H1 (cell line): ENCODE measurements at regions not wholly inside any gene's neighbourhood (a gene's known extent, or its start where the extent isn't known, plus 50 kb on each side); places are given as distances from the start of the nearest gene placed in this dataset.
A peak's percentile ranks its signal among the peaks of the same experiment; 100 is the strongest.

Source experiments
- CTCF ChIA-PET: fragments of 300-600 bp; sonication (Branson Sonifier 250); formaldehyde crosslinking; loops from one replicate; lab custom pipeline; 2021; ENCODE audit not compliant: partially characterized antibody; lab: Charles Lee
- POLR2A ChIA-PET: fragments of 300-600 bp; sonication (Branson Sonifier 250); formaldehyde crosslinking; loops from one replicate; lab custom pipeline; 2021; ENCODE audit warnings: inconsistent platforms; ENCODE audit not compliant: partially characterized antibody; lab: Charles Lee
- DNase-seq, 2 experiments: peaks; one replicate each; pipeline versions ENCODE4 v3.0.0 to v3.0.0-alpha.2; 2010 to 2022; ENCODE audit warnings: low spot score in 2 of 2, low read depth in 1 of 2, mixed read lengths in 1 of 2
- FAIRE-seq: peaks from 2 replicates; lab custom pipeline; 2011; peaks lifted over from hg19 to GRCh38; lab: Jason Lieb, UNC
- H2AFZ ChIP-seq: 2 replicates; pipeline ENCODE4 v1.8.1; 2012; ENCODE audit warnings: low read length, inconsistent platforms
- H2AK5ac ChIP-seq: 2 replicates; pipeline ENCODE4 v1.6.1; 2013; ENCODE audit warnings: low read depth, low read length
- H2BK120ac ChIP-seq: replicated peaks from 2 replicates; pipeline ENCODE3; 2013; ENCODE audit warnings: low read depth, low read length, inconsistent platforms
- H2BK12ac ChIP-seq: 2 replicates; pipeline ENCODE4 v1.6.1; 2013; ENCODE audit warnings: low read depth, low read length
- H2BK15ac ChIP-seq: 2 replicates; pipeline ENCODE4 v1.6.1; 2013; ENCODE audit warnings: low read length
- H2BK20ac ChIP-seq: 2 replicates; pipeline ENCODE4 v1.6.1; 2013; ENCODE audit warnings: low read length
- H2BK5ac ChIP-seq: 2 replicates; pipeline ENCODE4 v1.6.1; 2013; ENCODE audit warnings: low read depth, low read length
- H3K14ac ChIP-seq: 2 replicates; pipeline ENCODE4 v1.6.1; 2013; ENCODE audit warnings: inconsistent platforms; ENCODE audit not compliant: insufficient read length
- H3K18ac ChIP-seq: 2 replicates; pipeline ENCODE4 v1.6.1; 2013; ENCODE audit warnings: low read length; ENCODE audit errors: extremely low read depth
- H3K23ac ChIP-seq: 2 replicates; pipeline ENCODE4 v1.6.1; 2013; ENCODE audit warnings: inconsistent platforms; ENCODE audit not compliant: insufficient read length
- H3K23me2 ChIP-seq: 2 replicates; pipeline ENCODE4 v1.6.1; 2013; ENCODE audit warnings: low read depth, low read length
- H3K27ac ChIP-seq: 2 replicates; pipeline ENCODE4 v1.6.1; 2011; ENCODE audit warnings: low read depth, low read length, inconsistent platforms
- H3K27me3 ChIP-seq, 4 experiments: replicated peaks in 1 of 4; 1 replicate in 1 of 4; 2 replicates in 3 of 4; pipeline versions ENCODE4 v1.6.1 to v1.8.1; 2011 to 2013; ENCODE audit warnings: low read length in 3 of 4, mild to moderate bottlenecking in 3 of 4, inconsistent platforms in 2 of 4, mixed read lengths in 2 of 4, moderate library complexity in 1 of 4; ENCODE audit not compliant: control insufficient read depth in 3 of 4, insufficient read depth in 3 of 4; ENCODE audit errors: extremely low read depth in 1 of 4
- H3K36me3 ChIP-seq, 4 experiments: 2 replicates each; pipeline versions ENCODE4 v1.6.1 to v1.8.1; 2011 to 2013; ENCODE audit warnings: mild to moderate bottlenecking in 4 of 4, low read length in 3 of 4, moderate library complexity in 2 of 4, control low read depth in 1 of 4, inconsistent platforms in 1 of 4; ENCODE audit not compliant: insufficient read depth in 4 of 4, control insufficient read depth in 2 of 4
- H3K4ac ChIP-seq: replicated peaks from 2 replicates; pipeline ENCODE3; 2013; ENCODE audit warnings: low read length, low read depth, mixed read lengths, inconsistent platforms; ENCODE audit not compliant: insufficient read length
- H3K4me1 ChIP-seq, 4 experiments: replicated peaks in 1 of 4; 1 replicate in 1 of 4; 2 replicates in 3 of 4; pipeline versions ENCODE4 v1.6.1 to v1.8.1; 2011 to 2013; ENCODE audit warnings: low read length in 3 of 4, inconsistent platforms in 2 of 4, mixed read lengths in 1 of 4; ENCODE audit not compliant: insufficient read depth in 4 of 4, control insufficient read depth in 3 of 4
- H3K4me2 ChIP-seq, 2 experiments: 2 replicates each; pipeline versions ENCODE4 v1.6.1 to v1.8.1; 2011 to 2013; ENCODE audit warnings: low read depth in 2 of 2, low read length in 2 of 2, control low read depth in 1 of 2, inconsistent platforms in 1 of 2, mild to moderate bottlenecking in 1 of 2; ENCODE audit not compliant: insufficient read depth in 1 of 2
- H3K4me3 ChIP-seq, 4 experiments: fragments of 200-600, 300-600 bp in 1 of 4; sonication (generic), shearing (Covaris generic), sonication (Bioruptor Twin) in 1 of 4; 2 replicates each; pipeline versions ENCODE4 v1.5.1 to v1.8.1; 2011 to 2016; ENCODE audit warnings: low read length in 4 of 4, low read depth in 3 of 4, control low read depth in 2 of 4, inconsistent platforms in 2 of 4, mild to moderate bottlenecking in 2 of 4, mixed read lengths in 1 of 4, moderate library complexity in 1 of 4; ENCODE audit not compliant: insufficient read depth in 2 of 4; ENCODE audit errors: extremely low read depth in 1 of 4
- H3K56ac ChIP-seq: replicated peaks from 2 replicates; pipeline ENCODE3; 2013; ENCODE audit warnings: low read depth, mild to moderate bottlenecking, mixed read lengths, low read length, inconsistent platforms; ENCODE audit not compliant: insufficient read length
- H3K79me1 ChIP-seq: 2 replicates; pipeline ENCODE4 v1.6.1; 2013; ENCODE audit warnings: low read depth, low read length, control low read depth
- H3K79me2 ChIP-seq, 2 experiments: 2 replicates each; pipeline versions ENCODE4 v1.6.1 to v1.8.1; 2012 to 2013; ENCODE audit warnings: low read length in 2 of 2, mild to moderate bottlenecking in 2 of 2, inconsistent platforms in 1 of 2; ENCODE audit not compliant: insufficient read depth in 2 of 2, control insufficient read depth in 1 of 2
- H3K9ac ChIP-seq, 4 experiments: replicated peaks in 1 of 4; 1 replicate in 1 of 4; 2 replicates in 3 of 4; pipeline versions ENCODE4 v1.6.1 to v1.8.1; 2011 to 2013; ENCODE audit warnings: low read depth in 3 of 4, low read length in 3 of 4, control low read depth in 2 of 4, mild to moderate bottlenecking in 2 of 4, moderate library complexity in 2 of 4, inconsistent platforms in 1 of 4; ENCODE audit errors: extremely low read depth in 1 of 4
- H3K9me3 ChIP-seq, 2 experiments: 2 replicates each; pipeline versions ENCODE4 v1.6.1 to v1.8.1; 2012 to 2013; ENCODE audit warnings: mild to moderate bottlenecking in 2 of 2, moderate library complexity in 2 of 2, control low read depth in 1 of 2, inconsistent platforms in 1 of 2, low read depth in 1 of 2, low read length in 1 of 2, mixed read lengths in 1 of 2; ENCODE audit not compliant: insufficient read depth in 2 of 2
- H4K20me1 ChIP-seq, 2 experiments: replicated peaks in 1 of 2; 2 replicates each; pipeline versions ENCODE3 to v1.8.1; 2011 to 2013; ENCODE audit warnings: inconsistent platforms in 2 of 2, low read length in 2 of 2, mild to moderate bottlenecking in 1 of 2; ENCODE audit not compliant: insufficient read depth in 2 of 2, control insufficient read depth in 1 of 2
- H4K5ac ChIP-seq: 2 replicates; pipeline ENCODE4 v1.6.1; 2013; ENCODE audit warnings: low read length, low read depth, mixed read lengths, inconsistent platforms; ENCODE audit not compliant: insufficient read length
- H4K8ac ChIP-seq: 2 replicates; pipeline ENCODE4 v1.8.0; 2013; ENCODE audit warnings: mild to moderate bottlenecking, moderate library complexity, low read length, inconsistent platforms; ENCODE audit not compliant: insufficient read depth; ENCODE audit errors: extremely low read depth
- H4K91ac ChIP-seq: replicated peaks from 2 replicates; pipeline ENCODE3; 2013; ENCODE audit warnings: low read length, mixed read lengths, inconsistent platforms; ENCODE audit not compliant: insufficient read length
- BCL11A ChIP-seq, 2 experiments: IDR thresholded peaks; one replicate each; pipeline ENCODE4 v1.6.1; 2011; ENCODE audit warnings: low read depth in 2 of 2, low read length in 2 of 2, mild to moderate bottlenecking in 2 of 2
- EZH2 ChIP-seq: fragments of 200-600 bp; sonication (generic); IDR thresholded peaks from 2 replicates; pipeline ENCODE4 v1.7.1; 2012; ENCODE audit warnings: low read depth, mild to moderate bottlenecking, moderate library complexity, low read length, inconsistent platforms; ENCODE audit not compliant: severe bottlenecking
- HDAC6 ChIP-seq: IDR thresholded peaks from one replicate; pipeline ENCODE4 v1.7.1; 2012; ENCODE audit warnings: low read depth, mild to moderate bottlenecking, inconsistent platforms, low read length, moderate library complexity
- KDM5A ChIP-seq: fragments of 200-600 bp; IDR thresholded peaks from 2 replicates; pipeline ENCODE4 v1.7.1; 2012; ENCODE audit warnings: mild to moderate bottlenecking, low read length, inconsistent platforms, mixed read lengths
- PHF8 ChIP-seq: fragments of 200-600 bp; sonication (generic); conservative IDR thresholded peaks from 2 replicates; pipeline ENCODE4 v1.7.1; 2012; ENCODE audit warnings: low read depth, mild to moderate bottlenecking, inconsistent platforms, low read length, moderate library complexity
- POU5F1 ChIP-seq: IDR thresholded peaks from 2 replicates; pipeline ENCODE4 v1.6.1; 2011; ENCODE audit warnings: low read depth, mild to moderate bottlenecking, low read length, moderate library complexity
- SIN3A ChIP-seq, 2 experiments: IDR thresholded peaks in 1 of 2; conservative IDR thresholded peaks in 1 of 2; 2 replicates each; pipeline ENCODE4 v1.6.1; 2011 to 2012; ENCODE audit warnings: low read length in 2 of 2, improper control_type of control experiment in 1 of 2, low read depth in 1 of 2, mild to moderate bottlenecking in 1 of 2
- SUZ12 ChIP-seq: fragments of 200-600 bp; sonication (generic); IDR thresholded peaks from 2 replicates; pipeline ENCODE4 v1.6.1; 2012; ENCODE audit warnings: mild to moderate bottlenecking, inconsistent platforms, low read length, moderate library complexity, mixed read lengths
- TBP ChIP-seq: IDR thresholded peaks from 2 replicates; pipeline ENCODE4 v1.6.1; 2011; ENCODE audit warnings: low read depth, low read length, improper control_type of control experiment
- YY1 ChIP-seq: IDR thresholded peaks from 2 replicates; pipeline ENCODE4 v1.6.1; 2011; ENCODE audit warnings: low read depth, mild to moderate bottlenecking, low read length
- WGBS, 2 experiments: shearing (Covaris generic) in 1 of 2; methylation state at CpG; one replicate each; pipeline versions ENCODE4 v1.1.6 to v1.1.7; 2013 to 2015; ENCODE audit warnings: low lambda C conversion rate in 2 of 2, mixed read lengths in 2 of 2, inconsistent platforms in 1 of 2, low coverage in 1 of 2, missing lambda C conversion rate in 1 of 2; ENCODE audit not compliant: insufficient replicate concordance in 2 of 2, insufficient coverage in 1 of 2, insufficient read length in 1 of 2; ENCODE audit errors: extremely low coverage in 1 of 2, missing lambda C conversion rate in 1 of 2; 5-methylcytosine and 5-hydroxymethylcytosine counted together
- TF ChIP-seq, protein P1 (sequence below): IDR thresholded peaks from 2 replicates; pipeline ENCODE4 v1.6.1; 2012; ENCODE audit warnings: inconsistent platforms

DNA sequence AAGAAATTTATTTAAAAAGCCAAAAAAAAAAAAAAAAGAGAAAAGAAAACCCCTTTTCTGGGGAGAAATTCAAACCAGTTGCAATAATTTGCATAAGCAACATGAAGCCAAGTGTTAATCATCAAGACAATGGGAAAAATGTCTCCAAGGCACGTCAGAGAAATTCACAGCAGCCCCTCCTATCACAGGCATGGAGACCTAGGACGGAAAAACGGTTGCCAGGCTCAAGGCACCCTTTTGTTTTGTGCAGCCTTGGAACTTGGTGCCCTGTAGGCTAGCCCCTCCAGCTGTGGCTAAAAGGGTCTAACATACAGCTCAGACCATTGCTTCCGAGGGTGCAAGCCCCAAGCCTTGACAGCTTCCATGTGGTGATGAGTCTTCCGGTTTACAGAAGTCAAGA lies 509.2 kb upstream of the SOX11 start:
- H3K9me3 ChIP-seq, result no peaks in the 10 kb centered on the region
- no peak overlapping the region for H3K9ac ChIP-seq
- peaks cover 0 to 2% (median 0%) of the 10 kb centered on the region in 4 experiments; a peak in 1 of 7 replicates for H3K27me3 ChIP-seq
- FAIRE-seq (no peak), DNase-seq (no peak)
- no peak overlapping the region for H4K91ac ChIP-seq
- no peak overlapping the region for H3K4me3 ChIP-seq
- H3K4ac ChIP-seq, result no peak overlapping the region
- ChIA-PET POLR2A (no interaction called here), CTCF (interaction anchor here (0.5 kb wide), 1 partner anchor 1424 kb away, joined by 3 read pairs; no protein-coding TSS in a partner anchor)
- H3K4me1 ChIP-seq, result peaks cover 0 to 4% (median 0%) of the 10 kb centered on the region in 4 experiments; a peak in 2 of 7 replicates
- no peak overlapping the region; the same call in 1 of the 2 replicates for H3K18ac ChIP-seq
- no peaks in the 10 kb centered on the region for H4K20me1 ChIP-seq
- no peak overlapping the region for H3K14ac ChIP-seq
- no peak overlapping the region for H4K5ac ChIP-seq
- no peaks in the 10 kb centered on the region for H3K79me1 ChIP-seq
- H4K8ac ChIP-seq, result no peak overlapping the region
- no peak overlapping the region for H3K27ac ChIP-seq
- H3K36me3 ChIP-seq, result no peaks in the 10 kb centered on the region
- no peak overlapping the region for H2BK120ac ChIP-seq
- no peaks in the 10 kb centered on the region for H3K23me2 ChIP-seq
- H3K4me2 ChIP-seq, result no peak overlapping the region
- no peak overlapping the region for H2AK5ac ChIP-seq
- WGBS, 2 experiments, result 70% methylated on average over 5 of the region's 5 CpGs; no CpG with 5 or more reads in 1 of the 2 experiments
- no peaks in the 10 kb centered on the region for H3K79me2 ChIP-seq
- no peak overlapping the region for H2BK12ac ChIP-seq
- H2AFZ ChIP-seq, result no peak overlapping the region
- H3K56ac ChIP-seq, result no peak overlapping the region
- H2BK15ac ChIP-seq, result no peak overlapping the region
- peak overlapping the region; percentile 7 for H2BK5ac ChIP-seq
- no peak for TF ChIP-seq SUZ12
- TF ChIP-seq, protein P1, sequence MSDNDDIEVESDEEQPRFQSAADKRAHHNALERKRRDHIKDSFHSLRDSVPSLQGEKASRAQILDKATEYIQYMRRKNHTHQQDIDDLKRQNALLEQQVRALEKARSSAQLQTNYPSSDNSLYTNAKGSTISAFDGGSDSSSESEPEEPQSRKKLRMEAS, result no peak
- no peak for TF ChIP-seq SIN3A (conservative IDR thresholded peaks at IDR 0.05 in 1 of 2, IDR thresholded peaks at IDR 0.05 in 1 of 2; ENCODE audit: low read depth in 1 of 2, low read length in 2 of 2)
- no peak for TF ChIP-seq TBP
- TF ChIP-seq BCL11A (IDR thresholded peaks at IDR 0.05; ENCODE audit: low read depth in 2 of 2, low read length in 2 of 2), result no peak
- TF ChIP-seq YY1, result no peak
- no peak for TF ChIP-seq POU5F1
- TF ChIP-seq EZH2, result no peak
- TF ChIP-seq KDM5A, result no peak
- TF ChIP-seq PHF8, result no peak
- no peak for TF ChIP-seq HDAC6
- H3K23ac ChIP-seq, result no peak overlapping the region
- no peak overlapping the region for H2BK20ac ChIP-seq
